HG03066 (cell line): ENCODE measurements at regions not wholly inside any gene's neighbourhood (a gene's known extent, or its start where the extent isn't known, plus 50 kb on each side); places are given as distances from the start of the nearest gene placed in this dataset.
"Not testable (repeated sequence)": the region's sequence is repeated elsewhere in the genome, so short reads cannot be mapped to it uniquely, and the experiment has no call there.

ENCODE experiments used
- ATAC-seq: cut with Tn5 transposase; IDR thresholded peaks from one replicate; pipeline ENCODE4 v1.9.1; 2021; ENCODE audit warnings: low read depth; ENCODE audit not compliant: unreplicated experiment

DNA sequence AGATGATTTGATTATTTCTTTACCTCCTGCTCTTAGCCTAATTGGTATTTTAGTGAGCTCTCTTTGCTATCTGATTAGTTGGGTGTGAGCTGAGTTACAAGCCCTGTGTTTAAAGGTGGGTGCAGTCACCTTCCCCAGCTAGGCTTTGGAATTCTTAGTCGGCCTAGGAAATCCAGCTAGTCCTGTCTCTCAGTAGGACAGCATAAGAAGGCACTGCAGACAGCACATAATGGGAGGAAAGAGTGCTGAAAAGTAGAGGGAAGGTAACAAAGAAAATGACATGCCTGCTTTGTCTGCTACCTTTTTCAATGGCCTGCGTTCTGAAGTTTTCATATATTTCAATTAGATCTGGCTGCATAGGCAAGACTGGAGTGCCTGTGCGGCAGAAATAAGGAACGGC lies 1794.0 kb upstream of the CELF4 start:
- ATAC-seq: no peak

DNA sequence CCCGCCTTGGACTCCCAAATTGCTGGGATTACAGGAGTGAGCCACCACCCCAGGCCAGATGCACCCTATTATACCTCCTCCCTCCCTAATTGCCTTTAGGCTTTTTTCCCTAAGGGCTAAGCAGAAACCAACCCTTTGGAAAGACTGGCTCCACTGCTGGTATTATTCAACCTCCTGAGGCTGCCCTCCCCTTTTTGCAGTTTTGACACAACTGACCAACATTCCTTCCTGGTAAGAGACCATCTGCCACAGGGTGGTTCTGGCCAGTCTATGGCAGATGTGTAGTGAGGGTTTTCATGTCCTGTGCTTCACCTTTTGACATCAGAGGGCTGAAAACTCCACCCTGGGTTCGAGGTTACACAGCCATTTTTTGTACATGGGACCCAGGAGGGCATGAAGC lies 1785.3 kb upstream of the CELF4 start:
- no peak for ATAC-seq

- ATAC-seq: no peak
Measured at GRCh38 chr18:39349801-39350200, 1784.2 kb upstream of the CELF4 start.

- no peak for ATAC-seq
Measured at GRCh38 chr18:39348757-39349156, 1783.2 kb upstream of the CELF4 start.

- no peak for ATAC-seq
Measured at GRCh38 chr18:39347701-39348100, 1782.1 kb upstream of the CELF4 start.

DNA sequence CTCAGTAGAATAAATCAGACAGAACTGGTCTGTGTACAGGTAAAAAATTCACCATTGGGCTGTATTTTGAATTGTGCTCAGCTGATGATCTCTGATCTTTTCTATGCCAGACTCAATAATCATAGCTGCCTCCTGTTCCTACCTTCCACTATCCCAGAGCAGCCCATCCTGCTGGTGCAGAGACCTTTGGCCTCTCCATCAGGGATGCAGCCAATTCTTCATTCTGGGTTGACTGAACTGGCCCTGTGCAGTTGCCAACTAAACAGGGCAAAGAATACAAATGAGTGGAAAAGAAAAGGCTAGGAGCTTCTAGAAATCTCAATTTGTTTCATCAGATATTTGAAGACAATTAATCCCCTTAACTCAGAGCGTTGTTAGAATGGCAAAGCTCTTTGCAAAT lies 1781.3 kb upstream of the CELF4 start:
- no peak for ATAC-seq

DNA sequence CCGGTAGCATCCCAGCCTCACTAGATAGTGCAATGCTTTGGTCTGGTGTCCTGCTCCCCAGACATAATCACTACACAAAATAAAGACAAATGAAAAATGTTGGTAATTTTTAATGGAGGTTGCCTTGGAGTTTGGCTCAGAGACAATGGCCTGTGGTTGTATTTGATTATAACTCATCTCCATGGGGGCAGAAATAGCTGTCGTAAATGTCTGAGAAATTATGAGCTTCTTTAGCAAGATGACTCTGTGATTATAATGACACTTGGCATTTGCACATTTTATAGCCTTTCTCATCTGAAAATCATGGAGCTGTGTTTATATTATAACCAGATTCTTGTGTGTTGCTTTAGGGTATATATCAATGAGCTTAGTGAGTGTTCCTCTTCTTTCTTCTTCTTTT lies 1779.7 kb upstream of the CELF4 start:
- ATAC-seq: no peak

DNA sequence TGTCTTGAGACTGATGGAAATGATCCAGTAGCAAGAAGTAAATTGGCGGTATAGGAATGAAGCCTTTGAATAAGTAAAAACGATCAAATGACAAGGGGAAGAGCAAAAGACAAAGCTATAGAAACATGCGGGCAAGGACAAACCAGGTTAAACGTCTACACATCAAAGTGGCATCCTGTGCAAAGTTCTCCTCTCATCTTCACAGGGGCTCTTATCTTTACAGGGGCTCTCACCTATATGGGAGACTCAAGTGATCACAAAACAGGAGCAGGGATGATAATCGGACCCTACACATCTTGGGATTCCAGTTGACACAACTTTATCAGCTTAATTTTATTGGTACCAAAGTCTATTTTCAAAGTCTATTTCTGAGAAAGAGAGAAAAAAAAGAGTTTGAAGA lies 1778.9 kb upstream of the CELF4 start:
- ATAC-seq: no peak

DNA sequence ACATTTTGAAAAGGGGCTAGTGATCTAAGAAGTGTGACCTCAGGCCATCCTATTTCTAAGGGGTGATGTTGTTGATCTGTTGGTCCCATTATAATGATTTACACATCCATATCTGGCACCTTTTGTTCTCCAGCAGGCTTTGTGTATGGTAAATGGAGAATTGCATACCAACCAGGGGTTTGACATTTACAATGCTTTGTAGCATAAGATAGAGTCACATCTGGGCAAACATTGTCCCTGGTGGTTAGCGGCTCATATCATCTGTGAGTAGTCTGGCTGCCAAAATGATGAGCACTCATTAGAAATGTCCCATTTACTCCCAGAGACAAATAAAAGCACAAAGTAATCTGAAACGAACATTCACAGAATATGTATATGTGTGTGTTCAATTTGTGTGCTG lies 1775.5 kb upstream of the CELF4 start:
- ATAC-seq: no peak

DNA sequence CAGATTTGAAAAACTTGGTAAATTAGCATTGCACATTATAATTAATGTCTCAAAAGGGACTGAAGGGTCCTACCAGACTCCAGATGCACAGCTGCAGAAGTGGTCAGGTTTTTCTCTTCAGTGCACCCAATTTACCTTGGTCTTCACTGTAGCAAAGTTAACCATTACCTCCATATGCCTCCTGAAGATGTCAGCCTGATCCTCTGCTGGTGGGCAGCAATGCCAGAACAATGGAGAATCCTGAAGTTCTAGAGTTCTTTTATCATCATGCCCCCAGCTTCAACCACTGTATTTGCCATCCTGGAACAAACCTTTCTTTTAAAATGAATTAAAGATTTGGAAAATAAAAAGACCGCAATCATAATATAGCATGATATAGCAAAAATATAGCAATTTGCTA lies 1774.8 kb upstream of the CELF4 start:
- no peak for ATAC-seq

GRCh38 chr18:39329496-39330275 lies 1764.1 kb upstream of the CELF4 start:
- ATAC-seq: no peak

GRCh38 chr18:39326772-39327171 lies 1761.2 kb upstream of the CELF4 start:
- ATAC-seq: no peak

DNA sequence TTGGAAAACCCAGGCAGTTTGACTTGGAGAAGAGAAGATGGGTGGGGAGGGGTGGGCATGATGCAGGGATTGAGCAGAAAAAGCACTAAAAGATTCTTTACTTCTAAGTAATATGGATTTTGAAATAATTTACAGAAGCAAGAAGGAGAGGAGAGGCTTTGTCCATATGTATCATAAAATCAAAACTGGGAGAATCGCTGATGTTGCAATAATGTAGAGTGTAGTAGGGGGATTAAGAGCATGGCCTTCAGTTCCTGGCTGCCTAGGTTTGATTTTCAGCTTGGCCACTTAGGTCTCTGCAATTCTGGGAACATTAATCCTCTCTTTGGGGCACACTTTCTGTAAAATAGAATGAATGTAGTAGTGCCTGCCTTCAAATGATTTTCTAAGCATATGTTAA lies 1760.4 kb upstream of the CELF4 start:
- no peak for ATAC-seq

- no peak for ATAC-seq
Measured at GRCh38 chr18:39319141-39319540, 1753.5 kb upstream of the CELF4 start.

DNA sequence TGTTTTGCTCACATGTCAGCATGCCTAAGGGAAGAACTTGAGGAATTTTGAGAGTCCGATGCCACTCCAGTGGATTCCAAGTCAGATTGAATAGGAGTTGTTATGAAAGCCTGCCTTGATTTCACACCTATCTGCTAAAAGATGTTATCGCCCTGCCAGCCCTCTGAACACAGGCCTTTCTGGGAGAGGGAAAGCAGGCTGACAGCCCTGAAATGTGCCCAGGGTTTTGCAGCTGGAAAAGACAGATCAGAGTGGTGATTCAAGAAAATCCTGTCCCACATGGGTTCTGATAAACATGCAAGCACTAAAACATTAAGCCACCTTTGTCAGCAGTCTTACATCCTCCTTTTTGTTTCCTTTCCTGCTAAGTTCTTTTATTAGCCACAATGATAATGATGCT lies 1752.9 kb upstream of the CELF4 start:
- no peak for ATAC-seq

DNA sequence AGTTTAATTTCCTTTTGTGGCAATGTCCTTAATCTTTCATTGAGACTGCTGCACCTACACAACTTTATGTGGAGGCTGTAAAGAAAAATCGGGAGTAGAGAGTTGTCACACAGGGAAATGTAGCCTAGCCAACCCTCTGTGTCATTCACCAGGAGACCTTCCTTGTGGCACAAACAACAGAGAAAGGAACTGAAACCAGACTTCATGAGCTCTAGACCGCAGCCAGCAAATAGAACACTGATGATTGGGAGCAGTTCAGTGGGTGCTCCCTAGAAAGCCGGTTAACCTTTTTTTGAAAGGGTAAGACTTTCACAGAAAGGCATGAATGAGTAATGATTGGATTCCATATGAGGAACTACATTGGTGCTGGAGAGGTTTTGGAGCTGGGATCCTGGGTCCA lies 1752.4 kb upstream of the CELF4 start:
- ATAC-seq: no peak

- ATAC-seq: no peak
Measured at GRCh38 chr18:39314595-39314994, 1749.0 kb upstream of the CELF4 start.

- ATAC-seq: no peak
Measured at GRCh38 chr18:39313992-39314391, 1748.4 kb upstream of the CELF4 start.

DNA sequence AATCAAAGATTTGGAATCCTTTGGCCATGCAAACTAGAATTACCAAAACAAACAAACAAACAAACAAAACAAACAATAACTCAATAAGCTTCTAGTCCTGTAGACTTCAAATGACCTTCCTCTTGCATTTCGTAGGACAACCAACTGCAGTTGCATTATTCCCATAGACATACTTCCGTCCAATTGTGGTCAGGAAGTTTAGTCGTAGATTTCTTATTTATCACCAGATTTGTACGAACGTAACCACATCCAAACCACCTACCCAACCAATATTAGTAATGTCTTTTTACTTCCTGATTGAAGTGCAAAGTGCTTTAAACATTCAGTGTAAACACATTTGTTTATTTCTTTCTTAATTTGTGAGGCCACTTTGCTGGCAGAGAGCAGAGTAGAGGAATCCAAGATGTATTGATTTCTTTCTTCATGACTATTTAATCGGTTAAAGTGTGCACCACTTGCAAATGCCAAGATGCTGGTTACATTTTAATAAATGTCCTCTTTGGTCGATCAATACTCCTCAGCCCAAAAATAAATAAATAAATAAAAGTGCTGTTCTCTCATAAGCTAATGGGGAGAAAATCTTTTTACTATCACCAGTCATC lies 1745.6 kb upstream of the CELF4 start:
- no peak for ATAC-seq

DNA sequence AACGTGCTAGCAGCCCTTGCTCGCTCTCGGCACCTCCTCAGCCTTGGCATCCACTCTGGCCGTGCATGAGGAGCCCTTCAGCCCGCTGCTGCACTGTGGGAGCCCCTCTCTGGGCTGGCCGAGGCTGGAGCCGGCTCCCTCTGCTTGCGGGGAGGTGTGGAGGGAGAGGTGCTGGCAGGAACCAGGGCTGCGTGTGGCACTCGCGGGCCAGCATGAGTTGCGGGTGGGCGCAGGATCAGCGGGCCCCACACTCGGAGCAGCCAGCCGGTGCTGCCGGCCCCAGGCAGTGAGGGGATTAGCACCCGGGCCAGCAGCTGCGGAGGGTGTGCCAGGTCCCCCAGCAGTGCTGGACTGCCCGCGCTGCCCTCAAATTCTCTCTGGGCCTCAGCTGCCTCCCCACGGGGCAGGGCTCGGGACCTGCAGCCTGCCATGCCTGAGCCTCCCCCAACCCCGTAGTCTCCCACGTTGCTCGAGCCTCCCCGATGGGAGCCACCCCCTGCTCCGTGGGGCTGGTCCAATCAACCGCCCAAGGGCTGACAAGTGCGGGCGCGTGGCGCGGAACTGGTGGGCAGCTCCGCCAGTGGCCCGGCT lies 1743.4 kb upstream of the CELF4 start:
- not testable (repeated sequence) for ATAC-seq

- ATAC-seq: no peak
Measured at GRCh38 chr18:39305766-39306165, 1740.2 kb upstream of the CELF4 start.

GRCh38 chr18:39302481-39302880 lies 1736.9 kb upstream of the CELF4 start:
- no peak for ATAC-seq
